Hepatocyte (in vitro differentiated cells): ENCODE measurements at regions not wholly inside any gene's neighbourhood (a gene's known extent, or its start where the extent isn't known, plus 50 kb on each side); places are given as distances from the start of the nearest gene placed in this dataset.

Experiments used
- DNase-seq: peaks from one replicate; pipeline ENCODE4 v3.0.0-alpha.2; 2016; ENCODE audit warnings: low spot score
- H2AFZ ChIP-seq: fragments of 200-600 bp; sonication (generic); 2 replicates; pipeline ENCODE4 v1.6.0; 2016; ENCODE audit warnings: antibody characterized with exemption, mild to moderate bottlenecking
- H3K27ac ChIP-seq: fragments of 200-600 bp; sonication (generic); 2 replicates; pipeline ENCODE4 v1.5.1; 2016; ENCODE audit warnings: mild to moderate bottlenecking
- H3K27me3 ChIP-seq: fragments of 200-600 bp; sonication (generic); 2 replicates; pipeline ENCODE4 v1.6.1; 2016
- H3K36me3 ChIP-seq: fragments of 200-600 bp; sonication (generic); replicated peaks from 2 replicates; pipeline ENCODE4 v1.5.1; 2016; ENCODE audit warnings: low read depth; ENCODE audit not compliant: insufficient read depth
- H3K4me1 ChIP-seq: fragments of 200-600 bp; sonication (generic); 2 replicates; pipeline ENCODE4 v1.5.1; 2016; ENCODE audit warnings: mild to moderate bottlenecking, moderate library complexity; ENCODE audit not compliant: insufficient read depth
- H3K4me2 ChIP-seq: fragments of 200-600 bp; sonication (generic); 2 replicates; pipeline ENCODE4 v1.6.0; 2016
- H3K4me3 ChIP-seq: fragments of 200-600 bp; sonication (generic); 2 replicates; pipeline ENCODE4 v1.5.1; 2016; ENCODE audit warnings: mild to moderate bottlenecking
- H3K79me2 ChIP-seq: fragments of 200-600 bp; sonication (generic); 2 replicates; pipeline ENCODE4 v1.6.0; 2017; ENCODE audit warnings: mild to moderate bottlenecking
- H3K9me2 ChIP-seq: fragments of 200-600 bp; sonication (generic); replicated peaks from 2 replicates; pipeline ENCODE4 v1.6.0; 2017; ENCODE audit warnings: mild to moderate bottlenecking; ENCODE audit not compliant: insufficient read depth
- H3K9me3 ChIP-seq: fragments of 200-600 bp; sonication (generic); 2 replicates; pipeline ENCODE4 v1.5.1; 2016; ENCODE audit warnings: low read depth, mild to moderate bottlenecking
- H4K20me1 ChIP-seq: fragments of 200-600 bp; sonication (generic); 2 replicates; pipeline ENCODE4 v1.6.0; 2016; ENCODE audit warnings: mild to moderate bottlenecking; ENCODE audit not compliant: insufficient read depth, poor library complexity, severe bottlenecking
- CTCF ChIP-seq: fragments of 200-600 bp; sonication (generic); IDR thresholded peaks from 2 replicates; pipeline ENCODE4 v1.5.1; 2016; ENCODE audit warnings: antibody characterized with exemption, mild to moderate bottlenecking; ENCODE audit not compliant: poor library complexity
- EZH2 ChIP-seq: fragments of 200-600 bp; sonication (generic); IDR thresholded peaks from 2 replicates; pipeline ENCODE4 v1.6.1; 2016; ENCODE audit warnings: antibody characterized with exemption, mild to moderate bottlenecking, borderline replicate concordance
- EZH2phosphoT487 ChIP-seq: fragments of 200-600 bp; sonication (generic); IDR thresholded peaks from one replicate; pipeline ENCODE4 v1.6.1; 2018; ENCODE audit warnings: antibody characterized with exemption, mild to moderate bottlenecking, low read depth, moderate library complexity; ENCODE audit not compliant: unreplicated experiment, severe bottlenecking
- WGBS: methylation state at CpG from one replicate; pipeline ENCODE4 v1.1.6; 2016; ENCODE audit warnings: low lambda C conversion rate; ENCODE audit errors: missing lambda C conversion rate; 5-methylcytosine and 5-hydroxymethylcytosine counted together

GRCh38 chr14:30077946-30078345, 150.3 kb upstream of the PRKD1 start:
- Histone ChIP-seq H3K4me3 (no peak overlapping the region), H3K4me1 (no peaks in the 10 kb centered on the region), H3K27ac (peak overlapping the region; percentile 70), H3K36me3 (no peaks in the 10 kb centered on the region), H4K20me1 (no peaks in the 10 kb centered on the region), H3K79me2 (no peaks in the 10 kb centered on the region), H3K4me2 (no peak overlapping the region), H2AFZ (no peak overlapping the region), H3K9me2 (no peaks in the 10 kb centered on the region), H3K27me3 (no peaks in the 10 kb centered on the region), H3K9me3 (no peaks in the 10 kb centered on the region)
- WGBS, result 43% methylated on average over 2 of the region's 2 CpGs
- no peak for TF ChIP-seq EZH2phosphoT487
- DNase-seq, result no peak

- TF ChIP-seq EZH2phosphoT487, result no peak
- TF ChIP-seq EZH2, result no peak
- TF ChIP-seq CTCF, result no peak
- Histone ChIP-seq H3K4me1 (no peaks in the 10 kb centered on the region), H3K9me2 (no peaks in the 10 kb centered on the region), H3K27ac (peak overlapping the region; percentile 70), H3K9me3 (no peaks in the 10 kb centered on the region), H3K36me3 (no peaks in the 10 kb centered on the region), H2AFZ (no peak overlapping the region), H4K20me1 (no peaks in the 10 kb centered on the region), H3K27me3 (no peaks in the 10 kb centered on the region), H3K4me2 (no peak overlapping the region), H3K4me3 (no peak overlapping the region), H3K79me2 (no peaks in the 10 kb centered on the region)
- DNase-seq, result no peak
- WGBS, result 81% methylated on average over 8 of the region's 8 CpGs
These were observed 151.3 kb upstream of the PRKD1 start for GRCh38 chr14:30078811-30079402.

GRCh38 chr14:30082486-30082885, 154.8 kb upstream of the PRKD1 start:
- Histone ChIP-seq H3K36me3 (no peaks in the 10 kb centered on the region), H2AFZ (no peak overlapping the region)

DNA sequence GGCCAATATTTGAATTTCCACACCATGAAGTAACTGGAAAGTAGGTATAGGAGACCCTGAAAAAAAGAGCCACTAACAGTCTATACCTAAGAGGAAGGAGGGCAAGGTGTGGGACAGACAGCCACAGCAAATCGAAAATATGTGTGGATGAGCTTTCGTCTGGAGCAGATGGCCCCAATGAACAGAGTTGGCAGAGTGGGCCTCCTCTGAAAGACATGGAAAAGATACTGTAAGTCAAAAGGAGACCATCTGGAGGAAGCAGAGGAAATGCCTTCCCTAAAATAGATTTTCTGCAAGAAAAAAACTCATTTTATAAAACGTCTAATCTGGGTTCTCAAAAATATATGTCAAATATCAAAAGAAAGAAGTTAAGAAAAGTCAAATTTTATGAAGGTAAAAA, 157.2 kb upstream of the PRKD1 start:
- Histone ChIP-seq H3K36me3 (no peaks in the 10 kb centered on the region), H3K4me2 (no peak overlapping the region), H3K79me2 (no peaks in the 10 kb centered on the region), H2AFZ (no peak overlapping the region), H3K27me3 (no peaks in the 10 kb centered on the region), H3K9me2 (no peaks in the 10 kb centered on the region), H4K20me1 (no peaks in the 10 kb centered on the region), H3K9me3 (no peaks in the 10 kb centered on the region), H3K27ac (no peak overlapping the region), H3K4me1 (no peaks in the 10 kb centered on the region), H3K4me3 (no peak overlapping the region)
- TF ChIP-seq EZH2phosphoT487 (no peak), EZH2 (no peak), CTCF (no peak)
- WGBS, result 88% methylated on average over 3 of the region's 3 CpGs
- DNase-seq, result no peak

More at GRCh38 chr14:30082486-30082885, 154.8 kb upstream of the PRKD1 start:
- no peak overlapping the region for H3K4me2 ChIP-seq
- H3K4me3 ChIP-seq, result no peak overlapping the region
- TF ChIP-seq EZH2 (no peak), CTCF (no peak), EZH2phosphoT487 (no peak)
- H3K79me2 ChIP-seq, result no peaks in the 10 kb centered on the region
- DNase-seq, result no peak
- no peaks in the 10 kb centered on the region for H4K20me1 ChIP-seq
- H3K27me3 ChIP-seq, result no peaks in the 10 kb centered on the region
- WGBS, result 72% methylated on average over 1 of the region's 1 CpG
- no peaks in the 10 kb centered on the region for H3K9me3 ChIP-seq
- no peak overlapping the region for H3K27ac ChIP-seq
- no peaks in the 10 kb centered on the region for H3K4me1 ChIP-seq
- H3K9me2 ChIP-seq, result no peaks in the 10 kb centered on the region
